Osteoblast (primary cell): ENCODE measurements at regions not wholly inside any gene's neighbourhood (a gene's known extent, or its start where the extent isn't known, plus 50 kb on each side); places are given as distances from the start of the nearest gene placed in this dataset.

Source experiments
- DNase-seq: peaks from one replicate; pipeline ENCODE4 v3.0.0; 2011; ENCODE audit warnings: low spot score, mixed read lengths; ENCODE audit not compliant: insufficient read length; ENCODE audit errors: missing footprints
- H2AFZ ChIP-seq: 2 replicates; pipeline ENCODE4 v1.6.0; 2011; ENCODE audit warnings: mild to moderate bottlenecking, low read length
- H3K27ac ChIP-seq: 2 replicates; pipeline ENCODE4 v1.5.1; 2011; ENCODE audit warnings: mild to moderate bottlenecking, low read depth, low read length, moderate library complexity
- H3K27me3 ChIP-seq: 2 replicates; pipeline ENCODE4 v1.6.0; 2012; ENCODE audit warnings: mild to moderate bottlenecking, control low read depth, inconsistent platforms, low read length, moderate library complexity; ENCODE audit not compliant: insufficient read depth
- H3K36me3 ChIP-seq: 2 replicates; pipeline ENCODE4 v1.5.1; 2011; ENCODE audit warnings: mild to moderate bottlenecking, low read length, control low read depth, moderate library complexity; ENCODE audit not compliant: insufficient read depth
- H3K4me1 ChIP-seq: 2 replicates; pipeline ENCODE4 v1.5.1; 2011; ENCODE audit warnings: mild to moderate bottlenecking, low read length, control low read depth, moderate library complexity; ENCODE audit not compliant: insufficient read depth
- H3K4me2 ChIP-seq: 2 replicates; pipeline ENCODE4 v1.6.0; 2011; ENCODE audit warnings: mild to moderate bottlenecking, low read length; ENCODE audit not compliant: insufficient read depth
- H3K4me3 ChIP-seq: fragments of 200-600 bp; sonication (generic); 3 replicates; pipeline ENCODE4 v1.5.1; 2012; ENCODE audit warnings: mild to moderate bottlenecking, low read length, inconsistent platforms; ENCODE audit not compliant: insufficient read depth
- H3K79me2 ChIP-seq: 2 replicates; pipeline ENCODE4 v1.6.0; 2012; ENCODE audit warnings: mild to moderate bottlenecking, low read length, control low read depth, inconsistent platforms; ENCODE audit not compliant: insufficient read depth
- H3K9me3 ChIP-seq: 2 replicates; pipeline ENCODE4 v1.5.1; 2011; ENCODE audit warnings: low read depth, low read length, control low read depth
- H4K20me1 ChIP-seq: 2 replicates; pipeline ENCODE4 v1.6.0; 2012; ENCODE audit warnings: mild to moderate bottlenecking, low read length, control low read depth; ENCODE audit not compliant: insufficient read depth
- TF ChIP-seq, protein P1 (sequence below): IDR thresholded peaks from 2 replicates; pipeline ENCODE4 v1.5.1; 2011; ENCODE audit warnings: mild to moderate bottlenecking, low read depth, low read length, moderate library complexity; ENCODE audit errors: extremely low read depth

- Histone ChIP-seq H3K27me3 (no peaks in the 10 kb centered on the region), H3K9me3 (no peaks in the 10 kb centered on the region), H3K4me1 (no peaks in the 10 kb centered on the region), H3K4me3 (no peak overlapping the region), H3K79me2 (no peaks in the 10 kb centered on the region), H3K4me2 (no peak overlapping the region), H3K27ac (no peak overlapping the region), H4K20me1 (no peaks in the 10 kb centered on the region), H2AFZ (no peak overlapping the region), H3K36me3 (no peaks in the 10 kb centered on the region)
- DNase-seq = no peak
- TF ChIP-seq, protein P1, sequence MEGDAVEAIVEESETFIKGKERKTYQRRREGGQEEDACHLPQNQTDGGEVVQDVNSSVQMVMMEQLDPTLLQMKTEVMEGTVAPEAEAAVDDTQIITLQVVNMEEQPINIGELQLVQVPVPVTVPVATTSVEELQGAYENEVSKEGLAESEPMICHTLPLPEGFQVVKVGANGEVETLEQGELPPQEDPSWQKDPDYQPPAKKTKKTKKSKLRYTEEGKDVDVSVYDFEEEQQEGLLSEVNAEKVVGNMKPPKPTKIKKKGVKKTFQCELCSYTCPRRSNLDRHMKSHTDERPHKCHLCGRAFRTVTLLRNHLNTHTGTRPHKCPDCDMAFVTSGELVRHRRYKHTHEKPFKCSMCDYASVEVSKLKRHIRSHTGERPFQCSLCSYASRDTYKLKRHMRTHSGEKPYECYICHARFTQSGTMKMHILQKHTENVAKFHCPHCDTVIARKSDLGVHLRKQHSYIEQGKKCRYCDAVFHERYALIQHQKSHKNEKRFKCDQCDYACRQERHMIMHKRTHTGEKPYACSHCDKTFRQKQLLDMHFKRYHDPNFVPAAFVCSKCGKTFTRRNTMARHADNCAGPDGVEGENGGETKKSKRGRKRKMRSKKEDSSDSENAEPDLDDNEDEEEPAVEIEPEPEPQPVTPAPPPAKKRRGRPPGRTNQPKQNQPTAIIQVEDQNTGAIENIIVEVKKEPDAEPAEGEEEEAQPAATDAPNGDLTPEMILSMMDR = no peak
Measured at GRCh38 chr10:129085811-129086210, 381.2 kb upstream of the MGMT start.

- Histone ChIP-seq H3K4me1 (no peaks in the 10 kb centered on the region), H3K27me3 (no peaks in the 10 kb centered on the region), H3K4me2 (no peak overlapping the region), H3K79me2 (no peaks in the 10 kb centered on the region), H3K4me3 (no peak overlapping the region), H4K20me1 (no peaks in the 10 kb centered on the region), H3K36me3 (no peaks in the 10 kb centered on the region), H3K9me3 (no peaks in the 10 kb centered on the region), H3K27ac (no peak overlapping the region), H2AFZ (no peak overlapping the region)
- TF ChIP-seq, protein P1 = no peak
- no peak for DNase-seq
Measured at GRCh38 chr10:129089341-129089740, 377.7 kb upstream of the MGMT start.

GRCh38 chr10:129090165-129090564, 376.9 kb upstream of the MGMT start:
- TF ChIP-seq, protein P1 = no peak
- DNase-seq = no peak
- no peaks in the 10 kb centered on the region for H3K4me1 ChIP-seq
- H2AFZ ChIP-seq = no peak overlapping the region
- H3K79me2 ChIP-seq = no peaks in the 10 kb centered on the region
- H3K4me3 ChIP-seq = no peak overlapping the region
- no peak overlapping the region for H3K27ac ChIP-seq
- no peak overlapping the region for H3K4me2 ChIP-seq
- peaks cover 3% of the 10 kb centered on the region for H3K27me3 ChIP-seq
- no peaks in the 10 kb centered on the region for H3K36me3 ChIP-seq
- no peaks in the 10 kb centered on the region for H4K20me1 ChIP-seq
- no peaks in the 10 kb centered on the region for H3K9me3 ChIP-seq

- no peak overlapping the region for H3K4me3 ChIP-seq
- H3K36me3 ChIP-seq = no peaks in the 10 kb centered on the region
- no peaks in the 10 kb centered on the region for H3K9me3 ChIP-seq
- no peak overlapping the region for H2AFZ ChIP-seq
- peaks cover 3% of the 10 kb centered on the region for H3K27me3 ChIP-seq
- H3K4me2 ChIP-seq = no peak overlapping the region
- H3K27ac ChIP-seq = no peak overlapping the region
- H3K4me1 ChIP-seq = no peaks in the 10 kb centered on the region
- H4K20me1 ChIP-seq = no peaks in the 10 kb centered on the region
- H3K79me2 ChIP-seq = no peaks in the 10 kb centered on the region
- DNase-seq = no peak
- TF ChIP-seq, protein P1 = no peak
Measured at GRCh38 chr10:129090618-129091366, 376.2 kb upstream of the MGMT start.
